ENCODE measurements at regions not wholly inside any gene's neighbourhood (a gene's known extent, or its start where the extent isn't known, plus 50 kb on each side); places are given as distances from the start of the nearest gene placed in this dataset.

- TF ChIP-seq POLR2A (IDR thresholded peaks at IDR 0.05; ENCODE audit: low read depth, low read length) (no peak), POLR2AphosphoS5 (IDR thresholded peaks at IDR 0.05; ENCODE audit: low read depth, low read length) (no peak)
Measured at GRCh38 chr22:46027211-46028105, 50.5 kb upstream of the WNT7B start.

Data from GM12892 (cell line).